HL-60 (cell line): ENCODE measurements at regions not wholly inside any gene's neighbourhood (a gene's known extent, or its start where the extent isn't known, plus 50 kb on each side); places are given as distances from the start of the nearest gene placed in this dataset.

Experiments
- CTCF ChIP-seq: IDR thresholded peaks from one replicate; pipeline ENCODE4 v1.5.1; 2011; ENCODE audit warnings: low read length, control low read depth, inconsistent platforms; ENCODE audit not compliant: insufficient read depth
- POLR2AphosphoS5 ChIP-seq: IDR thresholded peaks from 2 replicates; pipeline ENCODE4 v1.6.1; 2012; ENCODE audit warnings: low read depth
- SPI1 ChIP-seq: IDR thresholded peaks from 2 replicates; pipeline ENCODE4 v1.6.1; 2012; ENCODE audit warnings: low read depth, mild to moderate bottlenecking, borderline replicate concordance

- no peak for TF ChIP-seq POLR2AphosphoS5
- TF ChIP-seq CTCF = no peak
- TF ChIP-seq SPI1 = no peak
Observed at GRCh38 chr14:62301911-62302310, 539.7 kb downstream of the SNAPC1 start.
